ENCODE measurements at regions not wholly inside any gene's neighbourhood (a gene's known extent, or its start where the extent isn't known, plus 50 kb on each side); places are given as distances from the start of the nearest gene placed in this dataset.

DNA sequence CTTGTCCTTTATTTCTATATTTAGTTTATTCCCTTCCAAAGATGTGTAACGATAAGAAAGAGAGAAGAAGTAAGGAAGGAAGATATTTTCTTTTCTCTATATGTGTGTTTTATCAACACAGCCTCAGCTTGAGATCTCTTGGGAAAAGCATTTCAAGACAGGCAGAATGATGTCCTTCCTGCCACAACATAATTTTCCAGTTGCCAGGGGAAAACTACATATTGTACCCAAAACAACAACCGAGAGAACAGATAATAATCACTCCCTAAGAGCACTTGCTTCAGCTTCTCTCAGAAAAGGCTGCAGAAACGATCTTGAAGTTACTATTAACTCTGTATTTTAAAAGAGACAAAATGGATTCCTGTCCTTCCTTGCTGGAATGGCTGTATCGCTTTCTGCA lies 151.4 kb upstream of the ITGB1 start:
- TF ChIP-seq, protein P1, sequence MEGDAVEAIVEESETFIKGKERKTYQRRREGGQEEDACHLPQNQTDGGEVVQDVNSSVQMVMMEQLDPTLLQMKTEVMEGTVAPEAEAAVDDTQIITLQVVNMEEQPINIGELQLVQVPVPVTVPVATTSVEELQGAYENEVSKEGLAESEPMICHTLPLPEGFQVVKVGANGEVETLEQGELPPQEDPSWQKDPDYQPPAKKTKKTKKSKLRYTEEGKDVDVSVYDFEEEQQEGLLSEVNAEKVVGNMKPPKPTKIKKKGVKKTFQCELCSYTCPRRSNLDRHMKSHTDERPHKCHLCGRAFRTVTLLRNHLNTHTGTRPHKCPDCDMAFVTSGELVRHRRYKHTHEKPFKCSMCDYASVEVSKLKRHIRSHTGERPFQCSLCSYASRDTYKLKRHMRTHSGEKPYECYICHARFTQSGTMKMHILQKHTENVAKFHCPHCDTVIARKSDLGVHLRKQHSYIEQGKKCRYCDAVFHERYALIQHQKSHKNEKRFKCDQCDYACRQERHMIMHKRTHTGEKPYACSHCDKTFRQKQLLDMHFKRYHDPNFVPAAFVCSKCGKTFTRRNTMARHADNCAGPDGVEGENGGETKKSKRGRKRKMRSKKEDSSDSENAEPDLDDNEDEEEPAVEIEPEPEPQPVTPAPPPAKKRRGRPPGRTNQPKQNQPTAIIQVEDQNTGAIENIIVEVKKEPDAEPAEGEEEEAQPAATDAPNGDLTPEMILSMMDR (IDR thresholded peaks at IDR 0.05; ENCODE audit: insufficient read depth, low read length, severe bottlenecking) = no peak
- no peaks in the 10 kb centered on the region for H3K27me3 ChIP-seq (ENCODE audit: control insufficient read depth, insufficient read depth, low read length)
- FAIRE-seq (no peak), DNase-seq (ENCODE audit: low read depth) (no peak)
- H3K36me3 ChIP-seq (ENCODE audit: control insufficient read depth, insufficient read depth, low read length) = no peaks in the 10 kb centered on the region
- no peak overlapping the region for H3K4me3 ChIP-seq (ENCODE audit: low read depth, low read length)

DNA sequence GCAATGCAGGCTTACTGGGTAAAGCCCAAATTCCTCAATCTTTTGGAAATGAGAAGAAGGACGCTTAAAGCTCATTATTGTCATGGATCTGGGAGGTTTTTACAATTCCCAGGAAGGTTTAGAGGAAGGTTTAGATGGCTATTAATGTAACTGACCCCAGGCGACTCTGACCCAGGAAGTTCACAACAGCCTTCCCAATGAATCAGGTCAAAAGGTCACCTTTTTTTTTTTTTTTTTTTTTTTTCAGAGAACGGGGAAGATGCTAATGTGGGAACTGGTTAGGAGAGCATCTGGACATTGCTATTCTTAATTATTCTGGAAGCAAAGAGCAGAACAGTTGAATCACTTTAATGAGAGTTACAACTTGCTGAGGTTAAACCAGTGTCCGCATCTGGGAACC lies 149.9 kb upstream of the ITGB1 start:
- FAIRE-seq = no peak
- H3K27me3 ChIP-seq (ENCODE audit: control insufficient read depth, insufficient read depth, low read length) = no peaks in the 10 kb centered on the region
- H3K4me3 ChIP-seq (ENCODE audit: low read depth, low read length) = no peak overlapping the region
- no peaks in the 10 kb centered on the region for H3K36me3 ChIP-seq (ENCODE audit: control insufficient read depth, insufficient read depth, low read length)
- TF ChIP-seq, protein P1 (IDR thresholded peaks at IDR 0.05; ENCODE audit: insufficient read depth, low read length, severe bottlenecking) = no peak
- DNase-seq (ENCODE audit: low read depth) = no peak

- DNase-seq (ENCODE audit: low read depth) (no peak), FAIRE-seq (no peak)
- no peaks in the 10 kb centered on the region for H3K36me3 ChIP-seq (ENCODE audit: control insufficient read depth, insufficient read depth, low read length)
- TF ChIP-seq, protein P1 (IDR thresholded peaks at IDR 0.05; ENCODE audit: insufficient read depth, low read length, severe bottlenecking) = no peak
- no peaks in the 10 kb centered on the region for H3K27me3 ChIP-seq (ENCODE audit: control insufficient read depth, insufficient read depth, low read length)
- H3K4me3 ChIP-seq (ENCODE audit: low read depth, low read length) = no peak overlapping the region
These were observed 148.7 kb upstream of the ITGB1 start for GRCh38 chr10:33106767-33107166.

GRCh38 chr10:33103863-33104379 lies 145.9 kb upstream of the ITGB1 start:
- H3K4me3 ChIP-seq (ENCODE audit: low read depth, low read length) = no peak overlapping the region
- peak; percentile 63 for DNase-seq (ENCODE audit: low read depth)
- no peak for FAIRE-seq
- no peaks in the 10 kb centered on the region for H3K36me3 ChIP-seq (ENCODE audit: control insufficient read depth, insufficient read depth, low read length)
- TF ChIP-seq, protein P1 (IDR thresholded peaks at IDR 0.05; ENCODE audit: insufficient read depth, low read length, severe bottlenecking) = no peak
- H3K27me3 ChIP-seq (ENCODE audit: control insufficient read depth, insufficient read depth, low read length) = no peaks in the 10 kb centered on the region

DNA sequence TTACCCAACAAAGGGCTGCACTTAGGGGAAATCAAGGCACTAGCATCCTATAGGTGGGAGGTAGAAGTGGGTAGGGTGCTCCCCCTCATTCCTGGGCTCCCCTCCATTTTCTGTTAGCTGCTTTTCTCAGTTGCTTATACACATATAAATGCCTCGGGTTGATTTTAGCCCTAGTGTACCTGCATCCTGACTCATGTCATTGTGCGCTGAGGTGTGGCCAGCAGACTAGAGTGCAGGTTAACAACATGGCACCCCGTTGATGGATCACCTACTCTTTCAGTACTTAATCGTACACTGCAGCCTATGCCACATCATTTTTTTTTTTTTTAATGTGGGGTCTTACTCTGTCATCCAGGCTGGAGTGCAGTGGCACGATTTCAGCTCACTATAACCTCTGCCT lies 144.0 kb upstream of the ITGB1 start:
- FAIRE-seq (no peak), DNase-seq (ENCODE audit: low read depth) (no peak)
- Histone ChIP-seq H3K36me3 (ENCODE audit: control insufficient read depth, insufficient read depth, low read length) (no peaks in the 10 kb centered on the region), H3K27me3 (ENCODE audit: control insufficient read depth, insufficient read depth, low read length) (no peaks in the 10 kb centered on the region), H3K4me3 (ENCODE audit: low read depth, low read length) (no peak overlapping the region)
- TF ChIP-seq, protein P1 (IDR thresholded peaks at IDR 0.05; ENCODE audit: insufficient read depth, low read length, severe bottlenecking) = no peak

GRCh38 chr10:33101392-33101787 lies 143.4 kb upstream of the ITGB1 start:
- FAIRE-seq = no peak

More at GRCh38 chr10:33101392-33101787, 143.4 kb upstream of the ITGB1 start:
- Histone ChIP-seq H3K27me3 (ENCODE audit: control insufficient read depth, insufficient read depth, low read length) (no peaks in the 10 kb centered on the region), H3K4me3 (ENCODE audit: low read depth, low read length) (no peak overlapping the region), H3K36me3 (ENCODE audit: control insufficient read depth, insufficient read depth, low read length) (no peaks in the 10 kb centered on the region)
- DNase-seq (ENCODE audit: low read depth) = no peak
- TF ChIP-seq, protein P1 (IDR thresholded peaks at IDR 0.05; ENCODE audit: insufficient read depth, low read length, severe bottlenecking) = no peak
